HG03095 (cell line): ENCODE measurements at regions not wholly inside any gene's neighbourhood (a gene's known extent, or its start where the extent isn't known, plus 50 kb on each side); places are given as distances from the start of the nearest gene placed in this dataset.

Source experiments
- ATAC-seq: cut with Tn5 transposase; IDR thresholded peaks from one replicate; pipeline ENCODE4 v1.9.1; 2021; ENCODE audit warnings: moderate library complexity; ENCODE audit not compliant: unreplicated experiment

- no peak for ATAC-seq
Measured at GRCh38 chr10:83153714-83154113, 985.6 kb upstream of the GHITM start.

- ATAC-seq = no peak
Measured at GRCh38 chr10:83164156-83164555, 975.2 kb upstream of the GHITM start.

DNA sequence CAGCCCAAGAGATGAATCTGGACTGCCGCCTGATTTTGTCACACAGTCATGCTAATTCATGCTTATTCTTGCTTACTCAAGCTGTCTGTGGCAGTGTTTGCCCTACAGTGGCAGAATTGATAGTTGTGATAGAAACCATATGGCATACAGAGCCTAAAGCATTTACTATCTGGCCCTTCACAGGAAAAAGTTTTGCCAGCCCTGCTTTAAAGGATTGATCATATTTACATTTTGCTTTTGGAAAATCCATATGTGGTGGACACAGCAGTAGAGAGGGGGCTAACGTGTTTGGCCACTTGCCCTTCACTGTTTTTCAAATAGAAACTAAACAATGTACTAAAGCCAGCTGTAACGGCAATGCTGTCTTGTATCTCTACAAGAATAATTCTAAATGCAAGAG is 974.0 kb upstream of the GHITM start:
- ATAC-seq = no peak

- no peak for ATAC-seq
Measured at GRCh38 chr10:83166344-83166743, 973.0 kb upstream of the GHITM start.

DNA sequence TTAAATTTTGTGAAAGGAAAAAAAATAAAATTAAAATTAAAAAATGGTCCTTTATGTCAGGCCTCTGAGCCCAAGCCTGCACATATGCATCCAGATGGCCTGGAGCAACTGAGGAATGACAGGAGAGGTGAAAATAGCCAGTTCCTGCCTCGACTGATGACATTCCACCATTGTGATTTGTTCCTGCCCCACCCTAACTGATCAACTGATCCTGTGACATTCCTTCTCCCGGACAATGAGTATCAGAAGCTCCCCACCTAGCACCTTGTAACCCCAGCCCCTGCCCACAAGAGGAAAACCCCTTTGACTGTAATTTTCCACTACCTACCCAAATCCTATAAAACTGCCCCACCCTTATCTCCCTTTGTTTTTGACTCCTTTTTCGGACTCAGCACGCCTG is 972.2 kb upstream of the GHITM start:
- no peak for ATAC-seq

DNA sequence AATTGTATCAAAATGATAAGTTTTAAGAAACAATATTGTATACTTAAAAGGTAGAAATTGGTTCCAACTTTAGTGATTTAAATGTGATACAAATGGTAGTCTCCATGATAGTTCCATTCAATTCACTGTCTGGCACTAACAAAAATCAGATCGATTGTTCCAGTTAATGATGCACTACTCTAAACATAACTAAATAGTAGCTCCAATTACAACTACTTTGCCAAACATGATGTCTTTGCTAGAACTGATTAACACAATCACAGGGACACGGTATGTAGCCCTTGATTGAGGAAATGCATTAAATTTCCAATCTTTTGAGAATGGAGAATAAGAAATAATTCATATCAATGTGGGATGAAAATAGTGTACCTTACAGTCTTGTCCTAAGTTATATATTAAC is 962.4 kb upstream of the GHITM start:
- ATAC-seq = no peak

- no peak for ATAC-seq
Measured at GRCh38 chr10:83178526-83178925, 960.8 kb upstream of the GHITM start.

GRCh38 chr10:83179371-83179770 is 959.9 kb upstream of the GHITM start:
- ATAC-seq = no peak

GRCh38 chr10:83182076-83182475 is 957.2 kb upstream of the GHITM start:
- ATAC-seq = no peak

DNA sequence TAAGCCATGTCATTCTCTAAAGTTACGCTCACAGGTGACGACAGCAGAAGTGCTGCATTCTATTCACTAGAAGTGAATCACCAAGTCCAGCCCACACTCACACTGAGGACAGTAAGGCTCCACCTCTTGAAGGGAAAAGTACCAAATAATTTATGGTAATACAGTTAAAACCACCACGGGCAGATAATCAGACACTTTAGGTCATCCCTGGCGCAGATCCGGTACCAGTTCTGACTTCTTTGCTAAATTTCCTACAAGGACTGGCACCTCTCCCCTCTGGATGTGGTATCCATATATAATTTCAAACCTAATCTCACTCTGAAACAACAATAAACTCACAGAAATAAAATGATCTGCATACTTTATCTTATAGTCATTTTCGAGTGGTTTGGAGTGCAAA is 954.7 kb upstream of the GHITM start:
- ATAC-seq = no peak

GRCh38 chr10:83190614-83191013 is 948.7 kb upstream of the GHITM start:
- no peak for ATAC-seq

DNA sequence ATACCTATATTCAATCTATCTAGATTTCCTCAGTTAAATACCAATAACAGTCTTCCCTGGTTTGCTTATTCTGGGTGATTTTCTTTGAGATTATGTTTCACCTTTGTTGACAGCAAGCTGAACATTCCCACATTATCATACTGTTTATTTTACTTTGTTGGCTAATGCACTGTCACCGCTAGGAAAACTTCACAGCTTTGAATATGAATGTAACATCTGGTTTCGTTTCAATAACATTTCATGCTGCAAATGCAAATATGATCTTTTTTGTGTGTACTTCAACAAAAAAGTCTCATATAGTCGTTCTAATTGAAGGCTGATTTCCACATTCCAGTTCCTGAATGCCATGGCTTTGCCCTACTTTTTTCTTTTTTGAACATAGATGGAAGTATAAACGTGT is 946.3 kb upstream of the GHITM start:
- no peak for ATAC-seq

- ATAC-seq = no peak
Measured at GRCh38 chr10:83195021-83195420, 944.3 kb upstream of the GHITM start.

DNA sequence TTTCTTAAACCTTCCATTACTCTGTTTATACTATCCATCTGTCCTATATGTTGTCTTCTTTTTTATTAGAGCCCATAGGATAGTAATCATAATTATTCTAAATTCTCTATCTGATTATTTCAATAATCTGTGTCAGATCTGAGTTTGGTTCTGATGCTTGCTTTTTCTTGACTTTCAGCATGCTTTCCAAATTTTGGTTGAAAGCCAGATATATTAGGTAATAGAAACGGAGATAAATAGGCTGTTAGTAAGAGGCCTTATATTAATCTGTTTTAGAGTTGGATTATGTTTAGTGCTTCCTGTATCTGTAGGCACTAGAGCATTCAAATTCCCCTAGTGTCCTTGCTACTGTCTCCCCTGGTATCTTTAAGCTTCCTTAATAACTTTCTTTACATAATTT is 939.9 kb upstream of the GHITM start:
- no peak for ATAC-seq

DNA sequence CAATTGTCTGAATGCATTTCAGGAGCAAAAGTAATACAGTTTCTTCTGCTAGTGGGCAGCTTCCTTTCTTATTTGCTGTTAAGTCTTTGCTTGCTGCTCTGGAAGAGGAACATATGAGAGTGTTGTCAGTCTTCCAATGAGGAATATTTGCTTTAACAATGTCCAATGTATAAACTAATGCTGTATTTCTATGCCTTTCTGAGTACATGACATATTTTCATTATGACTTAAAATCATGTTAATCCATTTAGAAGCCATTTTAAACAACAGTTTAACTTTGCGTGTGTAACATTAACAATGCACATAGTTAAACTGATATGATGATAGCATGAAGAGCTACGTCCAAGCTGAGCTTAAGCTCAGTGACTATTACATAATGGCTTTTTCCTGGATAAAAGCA is 933.4 kb upstream of the GHITM start:
- ATAC-seq = no peak

DNA sequence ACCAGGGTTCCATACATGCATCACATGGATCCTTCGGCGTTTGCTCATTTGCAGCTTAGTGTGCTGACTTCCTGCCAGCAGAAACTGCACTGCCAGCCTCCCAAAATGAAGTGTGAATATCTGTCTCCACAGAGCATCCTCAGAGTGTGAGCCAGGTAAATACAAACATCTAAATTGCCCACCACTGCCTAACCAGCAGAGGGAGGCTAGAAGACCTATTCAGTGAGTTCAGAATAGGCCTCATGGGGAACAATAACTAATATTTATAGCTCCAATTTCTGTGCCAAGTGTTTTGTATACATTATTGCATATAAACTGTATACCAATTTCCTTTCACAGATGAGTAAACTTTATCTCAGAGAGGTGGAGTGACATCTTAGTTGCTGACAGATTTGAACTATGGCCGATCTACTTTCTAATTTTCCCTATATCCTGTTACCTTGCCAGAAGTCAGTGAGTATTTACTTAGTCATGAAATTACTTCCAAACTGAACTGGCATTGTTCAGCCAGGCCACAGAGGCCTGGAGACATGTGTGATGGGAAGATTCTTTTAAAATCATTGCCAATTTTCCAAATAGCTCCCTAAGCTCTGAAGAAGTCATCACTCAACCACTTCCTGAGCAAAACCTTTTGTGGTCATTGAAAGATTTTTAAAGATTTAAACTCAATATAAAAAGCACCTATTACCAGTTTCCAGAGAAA is 926.5 kb upstream of the GHITM start:
- no peak for ATAC-seq

GRCh38 chr10:83214136-83214535 is 925.2 kb upstream of the GHITM start:
- ATAC-seq = no peak

DNA sequence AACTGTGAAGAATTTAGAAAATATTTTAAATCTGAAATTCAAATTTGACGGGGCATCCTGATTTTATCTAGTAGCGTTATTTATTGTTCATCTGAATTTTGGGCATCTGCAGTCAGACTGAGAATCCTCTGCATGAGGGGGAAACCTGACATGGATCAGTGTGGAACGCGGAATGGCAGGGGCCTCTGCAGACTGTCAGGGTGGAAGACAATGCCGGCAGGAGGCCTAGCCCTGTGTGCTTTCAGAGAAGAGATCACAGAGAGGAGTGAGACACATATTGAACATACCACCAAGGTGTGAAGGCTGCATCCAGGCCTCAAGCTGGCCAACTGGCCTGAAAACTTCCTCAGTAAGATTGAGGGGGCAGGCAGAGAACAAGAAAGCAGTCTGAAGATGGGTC is 921.1 kb upstream of the GHITM start:
- ATAC-seq = no peak

DNA sequence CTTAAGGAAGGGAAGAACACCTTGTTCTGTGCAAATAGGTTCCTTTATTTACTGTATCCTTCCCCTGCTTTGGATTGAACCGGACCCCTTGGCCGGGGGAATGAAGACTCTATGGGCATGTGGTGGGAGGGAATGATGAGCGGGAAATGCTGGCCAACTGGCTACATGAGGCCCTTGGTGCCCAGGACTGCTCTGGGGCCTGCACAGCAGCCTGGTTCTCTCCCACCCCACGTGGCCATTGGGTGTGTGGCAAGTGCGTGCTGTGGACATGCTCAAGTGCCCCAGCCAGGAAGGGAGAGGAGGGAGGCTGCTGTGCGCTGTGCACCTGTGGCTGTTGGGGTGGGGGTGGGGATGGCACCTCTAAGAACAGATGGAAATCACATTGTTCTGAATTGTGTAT is 917.0 kb upstream of the GHITM start:
- ATAC-seq = no peak

DNA sequence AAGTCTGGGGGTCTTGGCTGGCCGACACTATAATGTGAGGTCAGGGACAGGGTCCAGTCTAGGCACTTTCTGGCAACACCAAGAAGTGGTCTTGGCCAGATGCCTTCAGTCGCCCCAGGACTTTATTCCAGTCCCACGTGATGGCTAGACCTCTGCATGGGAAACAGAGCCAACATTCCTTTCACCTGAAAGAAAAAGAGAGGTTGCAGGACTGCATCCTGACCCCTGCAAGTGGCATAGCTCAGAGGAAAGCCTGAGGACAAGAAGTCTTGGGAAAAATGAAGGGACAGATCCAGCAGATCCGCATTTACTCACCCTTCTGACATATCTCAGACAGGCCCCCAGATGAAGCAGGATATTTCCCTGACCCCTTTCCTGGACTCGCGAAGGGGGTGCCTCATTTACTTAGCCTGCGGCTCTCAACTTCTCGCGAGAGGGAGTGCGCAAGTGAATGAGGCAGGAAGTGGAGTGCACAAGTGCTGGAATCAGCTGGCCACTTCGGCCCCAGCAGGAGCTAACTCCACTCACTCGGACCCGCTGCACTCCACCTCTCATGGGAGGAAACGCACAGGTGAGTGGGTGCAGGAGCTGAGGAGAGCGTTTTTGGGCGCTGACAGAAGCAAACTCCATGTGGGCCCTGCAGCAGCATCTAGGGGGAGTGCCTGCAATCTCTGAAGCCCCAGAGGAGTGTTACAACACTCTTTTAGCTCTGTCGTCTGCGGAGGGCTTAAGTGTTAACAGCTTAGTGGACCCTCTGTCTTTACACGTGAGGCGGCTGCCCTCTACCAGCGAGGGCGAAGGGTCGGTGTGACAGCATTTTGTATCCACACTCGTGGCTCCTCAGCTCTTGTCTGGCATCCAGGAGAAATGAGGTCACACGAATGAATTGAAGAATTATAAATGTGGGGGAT is 916.2 kb upstream of the GHITM start:
- ATAC-seq = no peak

DNA sequence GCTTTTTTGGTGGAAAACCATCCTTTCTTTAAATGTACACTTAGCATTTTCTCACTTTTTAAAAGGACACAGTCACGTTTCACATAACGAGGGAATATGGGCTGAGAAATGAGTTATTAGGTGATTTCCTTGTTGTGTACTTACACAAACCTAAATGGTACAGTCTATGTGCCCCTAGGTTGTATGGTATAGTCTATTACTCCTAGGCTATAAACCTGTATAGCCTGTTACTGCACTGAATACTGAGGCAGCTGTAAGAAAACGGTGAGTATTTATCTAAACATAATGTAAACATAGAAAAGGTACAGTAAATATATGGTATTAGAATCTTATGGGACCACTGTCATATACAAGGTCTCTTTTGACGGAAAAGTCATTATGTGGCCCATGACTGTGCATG is 913.5 kb upstream of the GHITM start:
- ATAC-seq = no peak

DNA sequence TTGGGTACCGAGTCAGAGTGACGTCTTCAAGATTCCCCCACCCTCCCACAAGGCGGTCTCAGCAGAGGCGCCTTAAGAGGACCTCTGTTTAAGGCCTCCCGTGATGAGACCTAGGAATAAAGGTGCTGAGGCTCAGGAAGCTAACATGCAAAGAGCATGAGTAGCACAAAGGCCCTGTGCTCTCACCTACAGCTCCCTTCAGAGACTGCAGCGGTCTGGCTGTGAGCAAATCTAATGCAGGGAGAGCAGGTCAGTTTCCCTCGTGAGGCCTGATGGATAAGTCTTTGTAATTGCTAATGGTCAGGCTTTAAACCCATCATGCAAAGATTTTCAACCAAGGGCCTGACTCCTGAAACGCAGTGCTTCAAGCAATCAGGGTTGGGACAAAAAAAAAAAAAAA is 909.3 kb upstream of the GHITM start:
- ATAC-seq = no peak
